HG03460 (cell line): ENCODE measurements at regions not wholly inside any gene's neighbourhood (a gene's known extent, or its start where the extent isn't known, plus 50 kb on each side); places are given as distances from the start of the nearest gene placed in this dataset.

Experiments
- ATAC-seq: cut with Tn5 transposase; IDR thresholded peaks from one replicate; pipeline ENCODE4 v1.9.1; 2021; ENCODE audit not compliant: unreplicated experiment

GRCh38 chr3:72594615-72595215, 253.5 kb downstream of the SHQ1 start:
- ATAC-seq = no peak

GRCh38 chr3:72593881-72594397, 254.3 kb downstream of the SHQ1 start:
- no peak for ATAC-seq

GRCh38 chr3:72591522-72592421, 256.5 kb downstream of the SHQ1 start:
- ATAC-seq = no peak

- ATAC-seq = no peak
These were observed 257.5 kb downstream of the SHQ1 start for GRCh38 chr3:72590732-72591221.

- no peak for ATAC-seq
These were observed 261.0 kb downstream of the SHQ1 start for GRCh38 chr3:72587282-72587681.

GRCh38 chr3:72586694-72587093, 261.6 kb downstream of the SHQ1 start:
- no peak for ATAC-seq

- ATAC-seq = no peak
These were observed 262.3 kb downstream of the SHQ1 start for GRCh38 chr3:72585966-72586365.

- no peak for ATAC-seq
These were observed 264.0 kb downstream of the SHQ1 start for GRCh38 chr3:72584262-72584661.

GRCh38 chr3:72582963-72583362, 265.3 kb downstream of the SHQ1 start:
- no peak for ATAC-seq

- peak; percentile 98 for ATAC-seq
These were observed 265.9 kb downstream of the SHQ1 start for GRCh38 chr3:72582211-72582878.

- ATAC-seq = no peak
These were observed 267.3 kb downstream of the SHQ1 start for GRCh38 chr3:72580900-72581299.

- no peak for ATAC-seq
These were observed 267.9 kb downstream of the SHQ1 start for GRCh38 chr3:72580246-72580756.

GRCh38 chr3:72579581-72580245, 268.5 kb downstream of the SHQ1 start:
- ATAC-seq = no peak

GRCh38 chr3:72579191-72579580, 269.1 kb downstream of the SHQ1 start:
- no peak for ATAC-seq

GRCh38 chr3:72577190-72577589, 271.1 kb downstream of the SHQ1 start:
- ATAC-seq = no peak

GRCh38 chr3:72576563-72576962, 271.7 kb downstream of the SHQ1 start:
- ATAC-seq = no peak

GRCh38 chr3:72574144-72574543, 274.1 kb downstream of the SHQ1 start:
- no peak for ATAC-seq

GRCh38 chr3:72573051-72573450, 275.2 kb downstream of the SHQ1 start:
- no peak for ATAC-seq

GRCh38 chr3:72572489-72573007, 275.7 kb downstream of the SHQ1 start:
- no peak for ATAC-seq

GRCh38 chr3:72571638-72572114, 276.6 kb downstream of the SHQ1 start:
- no peak for ATAC-seq
